HG02943 (cell line): ENCODE measurements at regions not wholly inside any gene's neighbourhood (a gene's known extent, or its start where the extent isn't known, plus 50 kb on each side); places are given as distances from the start of the nearest gene placed in this dataset.
"Not testable (repeated sequence)": the region's sequence is repeated elsewhere in the genome, so short reads cannot be mapped to it uniquely, and the experiment has no call there.

Experiments
- ATAC-seq: cut with Tn5 transposase; IDR thresholded peaks from one replicate; pipeline ENCODE4 v1.9.1; 2021; ENCODE audit warnings: mild to moderate bottlenecking, low read depth, moderate library complexity; ENCODE audit not compliant: unreplicated experiment

DNA sequence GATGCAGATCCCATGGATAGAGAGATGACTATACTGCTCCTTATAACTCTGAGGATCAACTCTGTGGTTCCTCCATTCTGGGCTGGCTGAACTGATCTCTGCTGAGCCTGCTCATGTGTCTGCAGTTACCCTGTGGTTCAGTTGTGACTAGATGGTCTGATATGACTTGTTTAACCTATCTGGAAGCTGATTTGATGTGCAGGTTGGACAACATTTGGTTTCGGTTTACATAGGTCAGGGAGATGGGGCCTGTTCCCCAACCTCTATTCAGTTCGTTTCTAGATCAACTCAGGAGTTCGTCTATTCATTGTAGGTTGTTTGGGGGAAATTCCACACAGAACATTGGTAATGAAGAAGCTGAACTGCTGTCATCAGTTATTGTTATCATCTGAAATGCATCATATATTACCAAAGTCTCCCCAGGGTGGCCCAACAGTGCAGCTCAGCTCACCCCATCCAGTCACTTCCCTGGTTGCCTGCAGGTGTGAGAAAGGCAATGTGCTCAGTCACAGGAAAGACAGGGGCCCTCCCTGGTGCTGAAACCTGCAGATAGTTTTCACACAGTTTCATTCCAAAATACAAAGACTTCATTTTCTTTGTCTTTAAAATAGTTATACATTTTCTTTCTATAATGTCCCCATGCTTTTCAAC lies 415.0 kb downstream of the RPIA start:
- ATAC-seq = not testable (repeated sequence)

DNA sequence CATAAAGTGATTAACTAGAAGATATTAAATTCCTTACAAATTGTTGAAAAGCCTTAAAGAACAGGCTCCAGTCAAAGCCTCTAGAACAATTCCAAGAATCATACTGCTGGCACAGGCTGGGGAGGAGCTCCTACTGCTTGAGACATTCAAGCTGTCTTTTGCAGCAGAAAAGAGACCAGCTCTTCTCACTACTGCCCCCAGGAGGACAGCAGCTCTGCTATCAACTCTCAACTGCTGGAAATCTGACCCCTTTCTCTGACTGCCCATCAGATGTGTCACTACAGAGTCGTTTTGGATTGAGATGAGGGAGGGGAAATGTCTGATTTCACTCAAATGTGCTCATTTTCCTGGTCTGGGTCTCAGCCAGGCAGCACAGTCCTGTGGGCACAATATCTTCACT lies 421.0 kb downstream of the RPIA start:
- not testable (repeated sequence) for ATAC-seq

DNA sequence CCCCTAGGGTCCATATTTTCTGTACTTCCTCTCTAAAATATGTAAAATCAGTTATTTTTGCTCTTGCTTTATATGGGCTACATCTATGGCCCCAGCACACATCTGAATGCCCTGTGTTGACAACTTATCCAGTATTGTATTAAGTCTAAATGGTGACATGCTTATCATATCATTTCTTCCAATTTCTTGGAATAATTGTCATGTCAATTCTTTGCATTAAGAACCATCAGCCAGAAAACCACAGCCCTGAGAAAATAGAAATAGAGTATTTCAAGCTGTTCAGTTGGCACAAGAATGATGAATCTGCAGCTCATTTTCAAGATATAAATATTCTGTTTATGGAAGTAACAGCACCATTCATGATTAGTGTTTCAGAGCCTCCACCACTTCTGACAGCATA lies 421.8 kb downstream of the RPIA start:
- not testable (repeated sequence) for ATAC-seq

DNA sequence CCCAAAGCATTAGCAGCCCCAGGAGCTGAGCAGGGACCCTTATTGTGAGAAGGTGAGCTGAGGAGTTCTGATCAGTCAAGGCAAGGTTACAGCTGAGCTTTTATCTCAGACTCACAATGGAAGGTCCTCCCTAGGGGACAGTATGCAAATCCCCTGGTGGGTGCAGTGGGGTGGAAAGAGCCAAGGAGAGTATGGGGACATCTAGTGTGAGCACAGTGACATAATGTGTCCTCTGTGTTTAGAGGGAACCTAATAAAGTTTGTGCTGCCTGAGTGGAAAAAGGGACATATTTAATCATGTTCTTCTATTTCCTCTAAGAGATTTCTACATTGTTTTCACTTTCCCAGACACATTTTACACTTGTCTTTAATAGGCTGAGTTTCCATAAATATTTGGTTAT lies 438.0 kb downstream of the RPIA start:
- peak; percentile 59 for ATAC-seq

DNA sequence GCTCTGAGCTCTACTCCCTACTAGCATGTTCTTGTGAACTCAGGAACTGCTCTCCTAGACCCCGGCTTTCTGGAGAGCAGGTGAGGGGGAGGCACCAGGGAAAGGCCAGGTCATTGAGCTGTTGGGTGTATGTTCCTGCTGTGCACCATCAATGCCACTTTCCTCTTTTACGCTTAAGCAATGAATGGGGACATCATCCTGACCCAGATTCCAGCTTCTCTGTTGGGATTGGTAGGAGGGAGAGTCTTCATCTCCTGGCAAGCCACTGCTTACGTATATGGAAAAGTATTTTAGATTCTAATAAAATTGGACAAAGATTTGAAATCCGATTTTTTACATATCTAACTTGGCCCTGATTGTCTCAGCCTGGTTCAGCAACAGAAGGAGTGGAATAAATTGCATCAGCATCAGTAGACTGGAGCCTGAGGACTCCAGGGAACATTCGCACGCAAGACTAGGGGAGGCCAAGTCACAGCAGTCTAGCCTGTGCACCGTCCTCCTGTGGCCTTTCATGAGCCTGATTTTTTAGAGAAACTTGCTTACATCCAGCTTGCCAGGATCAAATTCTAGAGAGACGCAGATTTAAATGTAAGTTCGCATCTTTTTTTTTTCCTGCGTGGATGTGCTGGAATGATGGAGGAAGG lies 439.3 kb downstream of the RPIA start:
- not testable (repeated sequence) for ATAC-seq

DNA sequence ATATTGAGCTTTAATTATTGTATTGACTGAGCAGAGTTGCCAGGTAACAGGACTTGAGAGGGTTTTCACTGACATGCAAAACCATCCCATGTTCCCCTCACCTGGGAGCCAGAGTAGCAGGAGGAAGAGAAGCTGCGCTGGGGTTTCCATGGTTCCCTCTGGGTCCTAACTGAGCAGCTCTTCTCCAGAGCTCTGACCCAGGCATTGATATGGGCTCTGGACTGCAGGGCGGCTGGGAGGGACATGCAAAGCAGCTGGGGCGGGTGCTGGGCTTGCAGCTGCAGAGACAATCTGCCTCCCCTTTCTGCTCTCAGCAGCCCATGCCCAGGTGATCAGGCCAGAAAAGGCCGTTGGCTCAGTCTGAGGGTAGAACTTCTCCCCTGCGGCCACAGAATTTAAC lies 451.5 kb downstream of the RPIA start:
- ATAC-seq = not testable (repeated sequence)

DNA sequence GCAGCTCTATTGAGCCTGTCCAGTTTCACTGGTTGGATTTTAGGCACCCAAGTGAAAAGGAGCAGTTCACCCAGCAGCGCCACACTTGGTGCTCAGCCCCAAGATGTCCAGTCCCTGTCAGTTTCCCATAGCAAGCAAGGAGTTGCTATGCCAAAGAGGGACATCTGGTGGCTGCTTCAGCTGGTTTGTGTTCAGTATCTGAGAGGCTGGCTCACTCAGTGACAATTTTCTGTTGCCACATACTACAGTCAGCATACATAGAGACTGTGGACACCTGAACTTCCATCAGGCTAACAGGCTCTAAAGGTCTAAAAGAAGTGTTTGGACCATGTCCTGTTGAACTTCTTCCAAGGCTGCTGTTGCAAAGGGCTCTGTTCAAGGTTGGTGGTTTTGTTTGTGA lies 453.9 kb downstream of the RPIA start:
- ATAC-seq = not testable (repeated sequence)

DNA sequence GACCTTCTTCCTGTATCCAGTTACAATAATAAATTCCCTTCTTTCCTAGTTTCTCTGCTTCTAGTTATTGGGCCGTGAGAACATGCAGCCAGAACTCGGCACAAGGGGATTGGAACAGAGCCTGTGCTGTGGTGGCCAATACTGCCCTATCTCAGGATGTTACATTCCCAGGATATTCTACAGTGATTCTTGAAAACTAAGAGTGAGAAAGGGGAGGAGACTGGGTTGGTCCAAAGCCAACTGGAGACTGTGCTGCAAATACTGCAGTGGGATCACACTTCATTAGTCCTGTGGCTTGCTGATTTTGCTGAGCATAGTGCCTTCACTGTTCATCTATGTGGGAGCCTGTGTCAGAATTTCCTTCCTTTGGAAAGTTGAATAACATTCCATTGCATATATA lies 456.8 kb downstream of the RPIA start:
- not testable (repeated sequence) for ATAC-seq

DNA sequence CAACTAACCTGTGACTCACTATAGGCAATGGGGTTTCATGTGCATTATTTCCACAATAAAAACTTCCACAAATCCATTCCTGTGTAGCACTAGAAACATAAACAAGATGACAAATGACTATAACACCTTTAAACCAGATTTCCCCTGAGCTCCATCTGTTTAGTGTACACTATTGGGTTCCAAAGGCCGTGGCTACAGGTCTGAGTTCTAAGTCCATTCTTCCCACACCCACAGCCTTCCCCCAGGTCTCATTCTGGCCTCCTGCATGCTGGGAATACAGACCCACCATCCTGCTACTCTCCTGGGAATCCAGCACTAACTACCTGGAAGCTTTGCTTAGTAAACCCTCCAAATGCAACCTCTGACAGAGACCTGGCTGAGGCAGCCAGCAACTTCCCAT lies 460.2 kb downstream of the RPIA start:
- not testable (repeated sequence) for ATAC-seq

DNA sequence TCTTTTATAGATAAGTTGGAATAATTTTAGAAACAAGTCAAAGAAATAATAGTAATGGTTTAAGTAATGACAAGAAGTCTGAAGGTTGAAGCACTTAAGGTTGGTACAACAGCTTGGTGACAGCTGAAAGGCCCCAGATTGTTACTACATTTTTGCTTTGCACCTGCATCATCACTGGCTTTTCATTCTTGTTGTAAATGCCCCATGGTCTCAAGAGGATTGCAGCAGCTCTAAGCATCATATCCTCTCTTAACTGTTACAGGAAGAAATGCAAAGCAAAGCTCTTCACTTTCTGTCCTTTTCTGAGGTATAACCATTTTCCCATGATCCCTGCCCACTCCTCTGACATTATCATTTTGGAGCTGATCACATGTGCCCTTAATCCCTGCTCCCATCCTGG lies 461.0 kb downstream of the RPIA start:
- ATAC-seq = not testable (repeated sequence)

DNA sequence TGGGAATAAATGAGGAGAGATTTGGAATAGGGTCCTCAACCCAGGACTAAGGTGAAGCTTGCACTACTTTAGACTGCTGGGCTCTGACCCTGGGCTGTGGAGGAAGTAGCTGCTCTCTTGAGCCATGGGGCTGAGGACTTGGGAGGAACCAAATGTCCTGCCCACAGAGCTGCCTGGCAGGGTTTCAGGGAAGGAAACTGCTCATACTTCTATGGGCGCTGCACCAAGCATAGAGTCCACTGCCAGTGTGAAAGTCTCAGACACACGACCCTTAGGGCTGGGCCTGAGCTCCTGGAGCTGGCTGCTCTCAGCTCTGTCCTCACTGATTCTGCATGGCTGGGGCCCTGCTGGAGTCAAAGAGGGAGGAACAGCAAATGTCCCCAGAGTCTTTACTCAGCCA lies 461.7 kb downstream of the RPIA start:
- not testable (repeated sequence) for ATAC-seq

DNA sequence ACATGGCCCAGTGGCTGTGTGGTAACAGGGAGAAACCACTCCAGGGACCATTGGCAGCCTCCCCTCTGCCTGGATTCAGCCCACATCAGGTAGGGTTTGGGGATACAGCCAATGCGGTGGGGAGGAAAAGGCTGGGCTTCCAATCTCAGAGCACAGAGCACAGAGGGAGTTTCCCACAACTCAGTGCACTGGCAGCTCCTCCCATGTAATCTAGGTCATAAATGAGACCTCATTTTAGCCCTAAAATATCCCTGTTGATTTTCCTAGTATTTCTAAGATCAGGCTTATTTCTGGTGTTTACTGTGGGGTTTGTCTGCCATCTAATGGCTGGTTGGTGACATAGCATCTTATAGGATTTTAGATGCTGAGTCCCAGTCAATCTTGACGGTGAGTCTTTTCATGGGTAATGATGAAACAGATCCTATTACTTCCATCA lies 462.8 kb downstream of the RPIA start:
- ATAC-seq = not testable (repeated sequence)

DNA sequence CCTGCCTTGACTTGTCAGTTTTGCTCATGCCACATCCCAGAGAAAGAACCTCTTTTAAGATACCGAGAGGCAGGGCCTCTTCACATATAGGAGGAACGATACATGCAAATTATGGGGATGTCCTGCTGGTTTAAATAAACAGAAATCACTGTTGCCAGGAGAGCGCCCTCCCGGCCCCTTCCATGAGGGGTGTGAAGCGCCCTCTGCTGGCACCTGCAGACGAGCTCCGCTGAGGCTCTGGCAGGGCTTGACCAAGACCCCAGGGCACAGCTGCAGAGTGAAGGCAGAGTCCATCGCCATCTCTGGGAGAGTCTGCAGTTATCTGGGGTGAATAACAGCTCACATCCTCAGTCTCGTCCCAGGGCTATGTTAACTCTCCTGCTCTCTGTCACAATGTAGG lies 468.8 kb downstream of the RPIA start:
- not testable (repeated sequence) for ATAC-seq

DNA sequence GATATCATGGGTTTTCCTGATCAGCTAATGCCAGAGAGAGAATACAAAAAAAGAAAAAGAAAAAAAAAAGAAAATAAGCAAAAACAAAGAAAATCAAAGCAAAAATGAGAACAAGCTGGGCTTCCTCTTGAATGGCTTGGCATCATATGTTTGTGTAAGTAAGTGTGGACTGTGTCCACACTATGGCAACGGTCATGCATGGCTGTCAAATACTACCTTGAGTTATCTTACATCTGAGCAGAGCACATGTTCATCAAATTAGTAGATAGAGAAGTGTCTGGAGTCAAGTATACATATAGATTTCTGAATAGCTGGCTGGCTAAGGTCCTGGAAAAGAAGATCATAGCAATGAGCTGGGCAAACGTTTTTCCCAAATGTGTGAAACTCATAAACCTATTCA lies 470.2 kb downstream of the RPIA start:
- not testable (repeated sequence) for ATAC-seq

DNA sequence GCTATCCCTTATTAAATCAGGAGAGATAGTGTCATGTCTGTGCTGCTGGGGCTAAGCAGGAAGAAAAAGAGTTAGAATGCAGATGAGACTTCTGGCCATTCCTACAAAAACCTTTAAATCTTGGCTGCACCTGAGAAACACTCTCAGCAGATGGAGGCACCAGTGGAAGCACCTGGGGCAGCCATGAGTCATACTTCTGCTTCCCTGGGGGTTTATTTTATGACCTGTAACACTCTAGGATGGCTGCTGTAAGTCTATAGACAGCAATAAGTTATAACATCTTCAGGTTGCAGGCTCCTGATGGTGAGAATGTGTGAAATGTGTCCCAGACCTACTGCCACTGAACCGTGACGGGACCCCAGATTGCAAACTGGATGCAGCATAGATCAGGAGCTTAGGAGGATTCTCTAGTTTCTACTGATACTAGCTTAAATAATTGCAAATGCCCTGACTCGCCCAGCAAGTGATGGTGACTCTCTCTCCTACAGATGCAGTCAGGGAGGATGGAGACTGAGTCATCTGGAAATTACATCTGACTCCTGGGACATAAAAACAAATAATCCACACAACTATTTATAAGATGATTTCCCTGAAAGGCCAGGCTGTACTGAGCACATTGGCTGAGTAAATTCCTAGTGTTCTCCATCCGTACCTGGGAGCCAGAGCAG lies 479.2 kb downstream of the RPIA start:
- not testable (repeated sequence) for ATAC-seq

DNA sequence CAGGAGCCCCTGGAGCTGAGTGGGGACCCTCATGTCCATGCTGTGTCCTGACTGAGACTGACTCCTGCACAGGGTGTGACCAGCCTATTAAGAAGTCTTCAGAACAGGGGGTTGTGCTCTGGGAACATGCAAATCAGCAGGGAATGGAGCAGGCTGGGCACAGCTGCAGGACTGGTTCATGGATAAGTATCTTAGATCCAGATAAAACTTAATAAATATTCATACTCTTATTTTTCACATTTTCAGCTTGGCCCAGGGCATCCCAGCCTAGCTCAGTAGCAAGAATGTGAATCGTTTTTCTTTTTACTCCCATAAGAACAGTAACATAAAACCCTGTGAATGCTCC lies 479.7 kb downstream of the RPIA start:
- not testable (repeated sequence) for ATAC-seq

DNA sequence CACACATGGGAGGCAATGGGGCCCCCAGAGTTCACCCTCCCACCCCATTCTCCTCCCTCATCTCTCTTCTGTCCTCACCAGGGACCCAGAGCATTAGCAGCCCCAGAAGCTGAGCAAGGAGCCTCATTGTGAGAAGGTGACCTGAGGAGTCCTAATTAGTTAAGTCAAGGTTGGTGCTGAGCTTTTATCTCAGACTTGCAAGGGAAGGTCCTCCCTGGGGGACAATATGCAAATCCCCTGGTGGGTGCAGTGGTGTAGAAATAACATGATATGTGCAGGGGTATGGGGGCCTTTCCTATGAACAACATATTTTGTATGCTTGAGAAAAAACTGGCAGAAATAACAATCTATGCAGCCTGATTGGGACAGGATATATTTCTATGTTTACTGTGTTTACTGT lies 485.5 kb downstream of the RPIA start:
- not testable (repeated sequence) for ATAC-seq

DNA sequence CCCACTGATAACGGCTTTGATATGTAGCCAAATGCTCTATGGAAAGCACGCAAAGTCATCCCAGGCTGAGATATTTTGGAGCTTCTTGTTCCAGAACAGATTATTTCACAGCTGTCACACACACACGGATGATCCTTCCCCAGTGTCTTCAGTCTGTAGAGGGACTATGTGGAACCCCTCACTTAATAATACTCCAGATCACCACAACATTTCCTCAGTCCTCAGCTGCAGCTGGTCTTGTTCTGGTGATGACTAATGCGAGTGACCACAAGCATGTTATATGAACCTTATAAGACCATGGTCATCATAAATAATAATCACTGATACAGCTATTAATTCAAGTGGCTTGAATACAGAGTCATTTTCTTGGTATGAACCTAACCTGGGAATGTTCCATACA lies 490.7 kb downstream of the RPIA start:
- not testable (repeated sequence) for ATAC-seq

DNA sequence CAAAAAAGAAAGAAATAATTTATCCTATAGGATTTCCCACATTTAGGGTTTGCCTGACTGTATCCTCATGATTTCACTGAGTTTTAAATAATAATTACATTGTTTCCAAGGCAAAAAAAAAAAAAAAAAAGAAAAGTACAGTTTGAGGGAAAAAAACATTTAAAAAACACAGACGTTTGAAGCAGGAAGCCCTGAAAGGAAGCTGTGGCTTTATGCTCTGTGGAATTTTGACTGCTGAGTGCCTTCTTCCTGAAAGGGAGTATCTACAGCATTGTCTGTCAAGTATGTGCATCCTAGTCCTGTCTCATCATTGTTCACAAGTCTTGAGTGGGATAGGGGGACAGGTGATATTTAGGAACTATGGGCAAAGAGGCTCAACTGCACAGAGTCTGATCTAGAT lies 493.3 kb downstream of the RPIA start:
- ATAC-seq = not testable (repeated sequence)

DNA sequence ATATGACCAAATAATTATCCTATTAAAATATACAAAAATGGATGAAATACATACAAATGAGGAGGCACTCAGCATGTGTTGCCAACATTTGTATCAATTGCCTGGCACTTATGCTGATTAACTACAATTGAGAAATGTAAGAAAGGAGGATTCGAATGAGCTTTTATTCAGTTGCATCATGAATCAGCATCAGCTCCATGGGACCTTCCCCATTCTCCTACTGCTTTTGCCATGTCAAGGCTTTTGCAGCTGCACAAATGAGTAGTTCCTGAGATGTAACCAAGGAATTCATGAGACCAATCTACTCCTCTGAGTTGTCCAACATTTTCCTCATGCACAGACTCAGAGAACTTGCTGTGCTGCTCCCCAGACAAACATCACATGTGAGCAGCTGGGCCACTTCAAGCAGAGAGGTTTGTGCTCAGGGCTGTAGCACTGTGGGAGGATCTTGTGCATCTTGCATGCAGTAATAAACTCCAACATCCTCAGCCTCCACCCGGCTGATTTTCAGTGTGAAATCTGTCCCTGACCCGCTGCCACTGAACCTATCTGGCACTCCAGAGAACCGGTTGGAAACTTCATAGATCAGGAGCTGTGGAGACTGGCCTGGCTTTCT lies 504.3 kb downstream of the RPIA start:
- ATAC-seq = not testable (repeated sequence)

DNA sequence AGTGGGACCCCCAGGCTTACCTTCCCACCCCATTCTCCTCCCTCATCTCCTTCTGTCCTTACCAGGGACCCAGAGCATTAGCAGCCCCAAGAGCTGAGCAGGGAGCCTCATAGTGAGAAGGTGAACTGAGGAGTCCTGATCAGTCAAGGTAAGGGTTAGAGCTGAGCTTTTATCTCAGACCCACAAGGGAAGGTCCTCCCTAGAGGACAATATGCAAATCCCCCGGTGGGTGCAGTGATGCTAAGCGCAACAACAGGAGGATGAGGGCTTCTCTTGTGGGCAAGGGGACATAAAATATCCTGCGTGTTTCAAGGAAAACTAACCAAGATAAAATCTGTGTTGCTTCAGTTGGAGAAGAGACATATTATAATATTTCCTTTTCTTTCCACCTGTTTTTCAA lies 505.2 kb downstream of the RPIA start:
- ATAC-seq = not testable (repeated sequence)
